Muscle layer of colon (tissue), 2 donors: ENCODE measurements at regions not wholly inside any gene's neighbourhood (a gene's known extent, or its start where the extent isn't known, plus 50 kb on each side); places are given as distances from the start of the nearest gene placed in this dataset.
A peak's percentile ranks its signal among the peaks of the same experiment; 100 is the strongest.
"Not testable (repeated sequence)": the region's sequence is repeated elsewhere in the genome, so short reads cannot be mapped to it uniquely, and the experiment has no call there.

Experiments used
- H3K27ac ChIP-seq: one replicate; pipeline ENCODE4 v1.7.0; 2013; ENCODE audit warnings: low read depth, mild to moderate bottlenecking, low read length, moderate library complexity
- H3K27me3 ChIP-seq, 2 donors: one replicate each; pipeline ENCODE4 v1.7.0; 2013; ENCODE audit warnings: low read length in 2 of 2, mild to moderate bottlenecking in 2 of 2; ENCODE audit not compliant: insufficient read depth in 2 of 2, control insufficient read depth in 1 of 2
- H3K36me3 ChIP-seq: one replicate; pipeline ENCODE4 v1.7.0; 2013; ENCODE audit warnings: mild to moderate bottlenecking, low read length; ENCODE audit not compliant: insufficient read depth
- H3K4me1 ChIP-seq: one replicate; pipeline ENCODE4 v1.7.0; 2013; ENCODE audit warnings: mild to moderate bottlenecking, low read length; ENCODE audit not compliant: insufficient read depth
- H3K4me3 ChIP-seq, 2 donors: one replicate each; pipeline ENCODE4 v1.7.0; 2013; ENCODE audit warnings: low read length in 2 of 2, low read depth in 1 of 2, mild to moderate bottlenecking in 1 of 2, moderate library complexity in 1 of 2
- H3K9ac ChIP-seq: one replicate; pipeline ENCODE4 v1.7.0; 2013; ENCODE audit warnings: low read length
- H3K9me3 ChIP-seq: one replicate; pipeline ENCODE4 v1.7.0; 2013; ENCODE audit warnings: mild to moderate bottlenecking, low read length
- donor health status: abdominal sarcoma.
- donor health status: Adenocarcinoma of cecum.

DNA sequence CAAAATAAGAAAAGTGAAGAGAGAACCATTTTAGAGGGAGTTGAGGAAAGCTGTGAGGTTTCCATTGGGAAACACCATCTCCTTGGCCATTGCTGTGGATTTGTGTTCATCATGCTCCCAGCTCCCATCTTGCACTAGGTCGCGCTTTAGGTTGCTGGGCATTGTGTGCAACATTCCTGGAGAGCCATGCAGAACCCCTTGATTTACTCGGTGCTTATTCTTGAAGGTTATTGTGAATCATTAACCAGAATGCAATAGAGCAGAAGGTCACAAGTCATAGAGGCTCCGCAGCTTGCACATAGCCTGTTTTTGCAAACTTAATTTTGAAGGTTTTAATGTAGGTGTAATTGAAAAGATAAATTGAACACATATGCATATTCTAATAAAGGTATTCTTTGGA lies 239.2 kb upstream of the IL12A start:
- no peak overlapping the region for H3K27ac ChIP-seq
- no peaks in the 10 kb centered on the region for H3K4me1 ChIP-seq
- H3K36me3 ChIP-seq, result no peaks in the 10 kb centered on the region
- no peak overlapping the region for H3K9ac ChIP-seq
- H3K27me3 ChIP-seq, result no peaks in the 10 kb centered on the region
- no peak overlapping the region for H3K4me3 ChIP-seq
- H3K9me3 ChIP-seq, result no peaks in the 10 kb centered on the region

GRCh38 chr3:159751146-159751545 lies 237.5 kb upstream of the IL12A start:
- no peaks in the 10 kb centered on the region for H3K4me1 ChIP-seq
- no peaks in the 10 kb centered on the region for H3K36me3 ChIP-seq
- H3K4me3 ChIP-seq, result no peak overlapping the region
- no peak overlapping the region for H3K27ac ChIP-seq
- no peaks in the 10 kb centered on the region for H3K27me3 ChIP-seq
- H3K9ac ChIP-seq, result no peak overlapping the region
- H3K9me3 ChIP-seq, result no peaks in the 10 kb centered on the region

DNA sequence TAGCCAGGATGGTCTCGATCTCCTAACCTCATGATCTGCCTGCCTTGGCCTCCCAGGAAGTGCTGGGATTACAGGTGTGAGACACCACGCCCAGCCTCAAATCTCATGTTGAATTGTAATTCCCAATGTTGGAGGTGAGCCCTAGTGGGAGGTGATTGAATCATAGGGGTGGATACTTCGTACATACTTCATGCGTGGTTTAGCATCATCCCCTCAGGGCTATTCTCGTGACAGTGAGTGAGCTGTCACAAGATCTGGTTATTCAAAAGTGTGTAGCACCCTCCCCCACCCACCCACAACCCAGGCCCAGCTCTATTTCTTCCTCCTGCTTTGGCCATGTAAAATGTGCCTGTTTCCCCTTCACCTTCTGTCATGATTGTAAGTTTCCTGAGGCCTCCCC lies 236.9 kb upstream of the IL12A start:
- H3K36me3 ChIP-seq, result no peaks in the 10 kb centered on the region
- no peak overlapping the region for H3K4me3 ChIP-seq
- H3K9ac ChIP-seq, result no peak overlapping the region

DNA sequence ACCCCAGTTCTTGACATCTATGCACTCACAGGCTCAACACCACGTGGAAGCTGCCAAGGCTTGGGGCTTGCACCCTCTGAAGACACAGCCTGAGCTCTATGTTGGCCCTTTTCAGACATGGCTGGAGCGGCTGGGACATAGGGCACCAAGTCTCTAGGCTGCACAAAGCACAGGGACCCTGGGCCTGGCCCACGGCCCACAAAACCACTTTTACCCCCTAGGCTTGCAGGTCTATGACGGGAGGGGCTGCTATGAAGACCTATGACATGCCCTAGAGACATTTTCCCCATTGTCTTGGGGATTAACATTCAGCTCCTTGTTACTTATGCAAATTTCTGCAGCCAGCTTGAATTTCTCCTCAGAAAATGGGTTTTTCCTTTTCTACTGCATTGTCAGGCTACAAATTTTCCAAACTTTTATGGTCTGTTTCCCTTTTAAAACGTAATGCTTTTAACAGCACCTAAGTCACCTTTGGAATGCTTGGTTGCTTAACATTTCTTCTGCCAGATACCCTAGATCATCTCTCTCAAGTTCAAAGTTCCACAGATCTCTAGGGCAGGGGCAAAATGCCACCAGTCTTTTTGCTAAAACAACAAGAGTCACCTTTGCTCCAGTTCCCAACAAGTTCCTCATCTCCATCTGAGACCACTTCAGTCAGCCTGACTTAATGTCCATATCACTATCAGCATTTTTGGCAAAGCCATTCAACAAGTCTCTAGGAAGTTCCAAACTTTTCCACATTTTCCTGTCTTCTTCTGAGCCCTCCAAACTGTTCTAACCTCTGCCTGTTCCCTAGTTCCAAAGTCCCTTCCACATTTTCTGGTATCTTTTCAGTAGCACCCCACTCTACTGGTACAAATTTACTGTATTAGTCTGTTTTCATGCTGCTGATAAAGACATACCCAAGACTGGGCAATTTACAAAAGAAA lies 232.1 kb upstream of the IL12A start:
- H3K27ac ChIP-seq, H3K4me3 ChIP-seq, H3K27me3 ChIP-seq, H3K36me3 ChIP-seq, H3K9ac ChIP-seq, H3K9me3 ChIP-seq: not testable (repeated sequence)
- H3K4me1 ChIP-seq, result peaks cover 12% of the 10 kb centered on the region

More for the DNA sequence above, 236.9 kb upstream of the IL12A start:
- Histone ChIP-seq H3K27ac (no peak overlapping the region), H3K9me3 (no peaks in the 10 kb centered on the region), H3K4me1 (no peaks in the 10 kb centered on the region), H3K27me3 (no peaks in the 10 kb centered on the region)

DNA sequence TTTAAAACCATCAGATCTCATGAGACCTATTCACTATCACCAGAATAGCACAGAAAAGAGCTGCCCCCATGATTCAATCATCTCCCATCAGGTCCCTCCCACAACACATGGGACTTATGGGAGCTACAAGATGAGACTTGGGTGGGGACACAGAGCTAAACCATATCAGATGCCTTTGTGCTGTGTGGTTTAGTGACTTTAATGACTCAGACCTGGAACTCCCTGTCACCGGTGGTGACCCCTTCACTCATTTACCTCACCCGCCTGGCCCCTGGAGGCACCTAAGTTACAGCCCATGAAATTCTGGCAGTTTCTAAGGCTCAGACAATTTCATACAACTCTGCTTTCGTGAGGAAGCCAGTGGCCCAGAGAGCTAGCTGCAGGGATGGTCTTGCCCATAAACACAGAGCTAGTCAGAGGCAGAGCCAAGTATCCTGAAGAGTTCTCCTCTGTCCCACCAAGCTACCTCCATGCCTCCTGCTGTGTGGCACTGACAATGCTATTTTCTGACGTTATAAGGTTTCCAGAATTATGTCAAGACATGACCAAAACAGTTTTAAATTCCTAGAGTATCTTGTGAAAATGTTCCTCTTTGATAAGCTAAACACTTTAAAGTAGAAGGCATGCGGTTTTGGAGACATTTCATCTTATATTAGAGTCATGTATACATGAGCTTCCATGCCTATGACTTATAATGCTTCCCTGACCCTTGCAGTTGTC lies 231.1 kb upstream of the IL12A start:
- H3K27ac ChIP-seq, result no peak overlapping the region

DNA sequence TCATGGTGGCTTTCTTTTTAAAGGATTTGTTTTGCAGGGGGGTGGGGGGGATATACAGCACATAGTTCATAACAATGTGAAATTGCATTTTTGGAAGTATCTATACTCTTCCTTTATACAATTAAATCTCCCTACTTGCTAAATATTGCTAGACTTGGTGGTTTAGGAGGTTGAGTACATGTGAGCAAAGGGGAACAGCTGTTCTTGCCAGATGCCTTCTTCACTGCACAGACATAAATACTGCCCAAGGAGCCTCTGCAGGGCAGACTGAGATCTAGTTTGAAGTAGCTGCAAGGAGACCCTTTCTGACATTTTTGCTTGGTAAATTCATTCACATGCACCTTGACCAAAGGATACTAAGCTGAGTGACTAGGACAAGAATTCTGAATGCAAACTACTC lies 228.6 kb upstream of the IL12A start:
- peaks cover 26% of the 10 kb centered on the region for H3K4me1 ChIP-seq
- no peak overlapping the region for H3K4me3 ChIP-seq
- H3K27me3 ChIP-seq, result no peaks in the 10 kb centered on the region
- H3K9ac ChIP-seq, result no peak overlapping the region
- H3K27ac ChIP-seq, result no peak overlapping the region
- no peaks in the 10 kb centered on the region for H3K36me3 ChIP-seq
- no peaks in the 10 kb centered on the region for H3K9me3 ChIP-seq

More for the DNA sequence above, 231.1 kb upstream of the IL12A start:
- Histone ChIP-seq H3K4me3 (no peak overlapping the region), H3K9ac (no peak overlapping the region), H3K27me3 (no peaks in the 10 kb centered on the region), H3K9me3 (no peaks in the 10 kb centered on the region), H3K36me3 (no peaks in the 10 kb centered on the region), H3K4me1 (peaks cover 22% of the 10 kb centered on the region)

GRCh38 chr3:159761369-159761768 lies 227.3 kb upstream of the IL12A start:
- Histone ChIP-seq H3K9me3 (no peaks in the 10 kb centered on the region), H3K27me3 (no peaks in the 10 kb centered on the region), H3K27ac (peak overlapping the region; percentile 96), H3K9ac (no peak overlapping the region), H3K4me1 (peaks cover 26% of the 10 kb centered on the region), H3K4me3 (no peak overlapping the region), H3K36me3 (no peaks in the 10 kb centered on the region)

- H3K4me3 ChIP-seq, result peak overlapping the region in 1 of 2 donors; percentile 76
- peak overlapping the region; percentile 96 for H3K27ac ChIP-seq
- peak overlapping the region; percentile 54 for H3K9ac ChIP-seq
- H3K36me3 ChIP-seq, result no peaks in the 10 kb centered on the region
- no peaks in the 10 kb centered on the region for H3K27me3 ChIP-seq
- H3K4me1 ChIP-seq, result peaks cover 26% of the 10 kb centered on the region
- H3K9me3 ChIP-seq, result no peaks in the 10 kb centered on the region
These were observed 226.6 kb upstream of the IL12A start for GRCh38 chr3:159761848-159762635.

- Histone ChIP-seq H3K36me3 (peaks cover 1% of the 10 kb centered on the region), H3K4me3 (peak overlapping the region; percentile 70 to 76), H3K9me3 (no peaks in the 10 kb centered on the region), H3K9ac (peak overlapping the region; percentile 54), H3K27ac (peak overlapping the region; percentile 96), H3K27me3 (no peaks in the 10 kb centered on the region), H3K4me1 (peaks cover 36% of the 10 kb centered on the region)
These were observed 225.5 kb upstream of the IL12A start for GRCh38 chr3:159763011-159763601.

DNA sequence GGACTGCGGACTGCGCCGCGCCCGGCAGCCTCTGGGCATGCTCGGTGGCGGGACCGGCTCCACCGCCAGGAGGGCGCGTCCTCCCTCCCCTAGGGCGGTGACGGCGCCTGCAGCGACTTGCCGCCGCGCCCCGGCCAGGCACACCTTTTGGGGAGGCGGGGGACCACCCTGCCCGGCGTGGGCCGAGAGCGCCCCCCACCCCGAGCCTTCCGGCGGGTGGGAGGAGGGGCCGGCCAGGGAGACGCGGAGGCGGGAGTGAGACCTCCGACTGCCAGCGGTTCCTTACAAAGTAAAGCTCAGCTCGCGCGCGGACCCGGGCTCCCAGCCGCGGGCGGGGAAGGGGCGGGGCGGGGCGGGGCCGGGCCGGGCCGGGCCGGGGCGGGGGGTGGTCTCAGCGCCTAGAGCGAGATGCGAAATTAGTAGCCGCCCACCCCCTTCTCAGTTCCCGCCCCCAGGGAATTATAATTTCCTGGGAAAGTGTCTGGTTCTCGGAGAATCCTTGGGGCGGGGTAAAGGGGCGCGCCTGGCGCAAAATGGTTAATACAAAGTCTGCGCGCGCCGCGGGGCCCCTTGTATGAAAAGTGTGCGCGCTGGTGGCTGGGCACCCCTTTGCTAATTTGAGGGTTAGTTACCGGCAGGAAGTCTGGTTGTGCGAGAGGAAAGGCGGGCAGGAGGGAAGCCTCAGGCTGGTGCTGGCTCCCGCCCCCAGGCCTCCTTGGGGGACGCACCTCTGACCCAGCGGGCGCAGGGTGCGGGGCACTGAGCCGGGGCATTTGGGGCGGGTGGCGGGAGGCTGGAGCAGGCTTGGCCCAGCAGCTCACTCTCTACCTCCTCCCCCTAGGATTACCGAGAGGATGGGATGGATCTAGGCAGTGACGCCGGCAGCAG lies 224.8 kb upstream of the IL12A start:
- Histone ChIP-seq H3K4me3 (peak overlapping the region; percentile 72 to 96), H3K9ac (peak overlapping the region; percentile 88), H3K36me3 (peaks cover 8% of the 10 kb centered on the region), H3K9me3 (no peaks in the 10 kb centered on the region), H3K4me1 (peaks cover 43% of the 10 kb centered on the region), H3K27ac (peak overlapping the region; percentile 97), H3K27me3 (no peaks in the 10 kb centered on the region)
